GM23248 (cell line): ENCODE measurements at regions not wholly inside any gene's neighbourhood (a gene's known extent, or its start where the extent isn't known, plus 50 kb on each side); places are given as distances from the start of the nearest gene placed in this dataset.

ENCODE experiments used
- EZH2 ChIP-seq: fragments of 200-600 bp; sonication (generic); IDR thresholded peaks from 2 replicates; pipeline ENCODE4 v1.6.1; 2018; ENCODE audit warnings: antibody characterized with exemption, mild to moderate bottlenecking; ENCODE audit not compliant: insufficient read depth, poor library complexity, severe bottlenecking
- EZH2phosphoT487 ChIP-seq: fragments of 200-600 bp; sonication (generic); IDR thresholded peaks from 2 replicates; pipeline ENCODE4 v1.6.1; 2018; ENCODE audit warnings: antibody characterized with exemption, moderate library complexity, mild to moderate bottlenecking, low read depth; ENCODE audit not compliant: insufficient read depth

DNA sequence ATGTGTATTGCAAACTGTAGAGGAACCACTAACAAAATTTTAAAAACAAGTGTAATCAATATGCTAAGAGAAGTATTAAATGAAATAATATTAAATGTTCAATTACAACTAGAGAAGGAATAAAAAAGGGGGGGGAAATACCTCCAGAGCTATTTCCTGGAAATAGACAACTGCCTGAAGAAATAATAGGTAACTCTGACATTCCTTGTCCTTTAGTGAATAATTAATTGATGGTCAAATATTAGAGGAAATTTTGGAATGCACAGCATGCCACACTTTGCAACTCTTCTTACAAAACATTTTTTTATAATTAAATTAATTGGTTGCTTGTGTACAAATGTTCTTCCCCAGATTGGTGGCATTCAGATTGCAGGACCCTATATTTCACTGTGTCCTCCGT is 342.6 kb upstream of the COL8A1 start:
- TF ChIP-seq EZH2phosphoT487 (no peak), EZH2 (no peak)
